Effector memory CD4-positive, alpha-beta T cell (primary cell): ENCODE measurements at regions not wholly inside any gene's neighbourhood (a gene's known extent, or its start where the extent isn't known, plus 50 kb on each side); places are given as distances from the start of the nearest gene placed in this dataset.
"Not testable (repeated sequence)": the region's sequence is repeated elsewhere in the genome, so short reads cannot be mapped to it uniquely, and the experiment has no call there.

Experiments
- DNase-seq, 3 donors: peaks; one replicate each; pipeline ENCODE4 v3.0.0-alpha.2; 2020
- H3K27ac ChIP-seq: 2 replicates; pipeline ENCODE4 v1.7.0; 2013; ENCODE audit warnings: mild to moderate bottlenecking, low read length, moderate library complexity; ENCODE audit not compliant: insufficient read depth, poor library complexity, severe bottlenecking
- H3K27me3 ChIP-seq: replicated peaks from 2 replicates; pipeline ENCODE4 v1.7.0; 2013; ENCODE audit warnings: mild to moderate bottlenecking, low read length; ENCODE audit not compliant: insufficient read depth, control insufficient read depth, poor library complexity, severe bottlenecking
- H3K36me3 ChIP-seq: 2 replicates; pipeline ENCODE4 v1.7.0; 2013; ENCODE audit warnings: mild to moderate bottlenecking, low read length, moderate library complexity; ENCODE audit not compliant: control insufficient read depth, insufficient read depth
- H3K4me1 ChIP-seq: 2 replicates; pipeline ENCODE4 v1.7.0; 2013; ENCODE audit warnings: low read length, mild to moderate bottlenecking; ENCODE audit not compliant: control insufficient read depth, insufficient read depth, poor library complexity, severe bottlenecking
- H3K4me3 ChIP-seq: 2 replicates; pipeline ENCODE4 v1.7.0; 2013; ENCODE audit warnings: low read length, low read depth, mild to moderate bottlenecking; ENCODE audit not compliant: insufficient read depth, poor library complexity, severe bottlenecking
- H3K9me3 ChIP-seq: 2 replicates; pipeline ENCODE4 v1.7.0; 2013; ENCODE audit warnings: mild to moderate bottlenecking, low read length, moderate library complexity; ENCODE audit not compliant: control insufficient read depth

GRCh38 chr3:94459167-94459566, 396.3 kb downstream of the NSUN3 start:
- H3K36me3 ChIP-seq, result no peaks in the 10 kb centered on the region
- H3K9me3 ChIP-seq, result no peaks in the 10 kb centered on the region
- H3K27me3 ChIP-seq, result no peaks in the 10 kb centered on the region
- no peak overlapping the region for H3K4me3 ChIP-seq
- DNase-seq, result no peak
- H3K4me1 ChIP-seq, result no peaks in the 10 kb centered on the region
- H3K27ac ChIP-seq, result no peak overlapping the region

- DNase-seq, result no peak
- Histone ChIP-seq H3K9me3 (no peaks in the 10 kb centered on the region), H3K27ac (no peak overlapping the region), H3K4me1 (no peaks in the 10 kb centered on the region), H3K36me3 (no peaks in the 10 kb centered on the region), H3K4me3 (no peak overlapping the region), H3K27me3 (no peaks in the 10 kb centered on the region)
Observed at GRCh38 chr3:94460931-94461330, 398.1 kb downstream of the NSUN3 start.

DNA sequence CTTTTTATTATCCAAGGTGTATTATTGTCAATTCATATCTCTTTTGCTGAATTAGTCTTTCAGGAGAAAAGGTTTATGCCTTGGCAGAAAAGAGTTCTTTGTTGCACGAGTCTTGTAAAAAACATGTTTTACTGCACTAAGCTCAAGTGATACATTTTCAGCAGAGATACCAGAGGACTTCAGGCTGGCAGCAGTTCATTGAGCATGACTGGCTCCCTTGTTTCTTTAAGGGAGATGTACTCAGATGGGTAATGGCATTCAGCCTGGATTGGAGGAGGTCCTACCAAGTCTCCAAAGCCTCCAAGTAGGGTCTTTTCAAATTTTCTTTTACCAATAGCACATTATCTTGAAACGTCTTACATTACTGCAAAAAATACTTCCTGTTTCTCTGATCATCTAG, 400.1 kb downstream of the NSUN3 start:
- DNase-seq, result no peak
- Histone ChIP-seq H3K9me3 (no peaks in the 10 kb centered on the region), H3K4me1 (no peaks in the 10 kb centered on the region), H3K27ac (no peak overlapping the region), H3K36me3 (no peaks in the 10 kb centered on the region), H3K4me3 (no peak overlapping the region), H3K27me3 (no peaks in the 10 kb centered on the region)

DNA sequence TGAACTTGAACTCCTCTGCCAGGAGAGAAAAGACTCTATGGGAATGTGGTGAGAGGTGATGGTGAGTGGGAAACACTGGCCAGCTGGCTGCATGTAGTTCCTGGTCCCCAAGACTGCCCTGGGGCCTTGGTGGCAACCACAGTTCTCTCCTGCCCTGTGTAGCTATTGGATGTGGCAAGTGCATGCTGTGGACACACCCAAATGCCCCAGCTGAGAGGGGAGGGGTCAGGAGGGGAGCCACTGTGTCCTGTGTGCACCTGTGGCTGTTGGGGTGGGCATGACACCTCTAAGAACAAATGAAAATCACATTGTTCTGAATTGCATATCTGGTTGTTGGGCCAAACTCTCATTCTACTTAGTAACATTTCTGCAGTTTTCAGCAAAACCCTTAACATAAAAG, 409.6 kb downstream of the NSUN3 start:
- Histone ChIP-seq H3K27ac (no peak overlapping the region), H3K9me3 (no peaks in the 10 kb centered on the region), H3K4me1 (no peaks in the 10 kb centered on the region), H3K27me3 (no peaks in the 10 kb centered on the region), H3K4me3 (no peak overlapping the region), H3K36me3 (no peaks in the 10 kb centered on the region)
- no peak for DNase-seq

DNA sequence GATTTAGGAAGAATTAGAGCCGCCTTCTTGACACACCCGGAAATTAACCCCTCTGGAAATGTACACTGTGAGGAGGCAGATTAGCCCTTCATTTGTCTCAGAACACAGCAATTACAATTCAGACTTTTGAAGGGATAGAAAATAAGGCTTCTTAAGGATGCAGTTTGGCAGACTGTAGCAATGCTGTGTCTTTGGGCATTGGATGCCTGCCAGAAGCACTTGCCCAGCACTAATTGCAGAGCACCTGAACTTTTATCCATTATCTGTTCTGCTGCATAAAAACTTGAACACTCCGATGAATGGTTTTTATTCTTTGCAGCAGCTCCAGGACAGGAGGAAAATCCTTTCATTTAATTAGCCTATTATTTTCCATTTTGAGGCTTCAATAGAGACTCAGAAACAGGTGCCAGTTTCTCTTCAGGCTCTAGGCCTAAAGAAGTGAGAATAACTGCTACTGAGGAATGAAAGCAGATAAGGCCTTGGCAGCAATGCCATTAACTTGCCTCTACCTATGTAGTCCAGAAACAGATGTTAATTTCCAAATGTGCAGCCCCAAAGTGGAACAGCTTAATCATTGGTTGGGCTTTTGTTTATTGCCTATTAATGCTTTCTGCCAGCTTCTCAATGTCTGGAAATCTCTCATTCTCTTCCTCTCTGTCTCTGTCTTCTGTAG, 418.5 kb downstream of the NSUN3 start:
- Histone ChIP-seq H3K4me1 (no peaks in the 10 kb centered on the region), H3K36me3 (no peaks in the 10 kb centered on the region), H3K9me3 (no peaks in the 10 kb centered on the region), H3K4me3 (no peak overlapping the region), H3K27ac (no peak overlapping the region), H3K27me3 (no peaks in the 10 kb centered on the region)
- DNase-seq, result no peak

DNA sequence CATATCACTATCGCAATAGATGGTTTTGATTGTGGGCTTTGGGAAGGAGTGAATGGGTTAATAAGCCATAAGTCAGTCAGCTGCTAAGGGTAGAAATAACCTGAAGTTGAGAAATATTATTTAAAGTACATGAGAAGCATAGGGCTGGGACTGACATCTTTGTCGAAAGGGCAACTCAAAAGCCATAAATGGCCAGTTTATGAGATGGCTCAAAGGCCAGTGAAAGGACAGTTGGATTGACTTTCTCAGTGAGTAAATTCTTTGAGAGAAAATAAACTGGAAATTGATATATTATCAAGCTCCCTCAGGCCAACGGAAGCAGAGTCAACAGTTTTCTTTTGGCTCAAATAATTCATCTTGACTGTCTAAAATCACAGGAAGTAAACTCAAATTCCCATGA, 419.8 kb downstream of the NSUN3 start:
- Histone ChIP-seq H3K27me3 (no peaks in the 10 kb centered on the region), H3K27ac (no peak overlapping the region), H3K4me3 (no peak overlapping the region), H3K9me3 (no peaks in the 10 kb centered on the region), H3K36me3 (no peaks in the 10 kb centered on the region), H3K4me1 (no peaks in the 10 kb centered on the region)
- DNase-seq, result no peak

GRCh38 chr3:94483403-94483802, 420.5 kb downstream of the NSUN3 start:
- H3K36me3 ChIP-seq, result no peaks in the 10 kb centered on the region
- no peaks in the 10 kb centered on the region for H3K27me3 ChIP-seq
- H3K4me1 ChIP-seq, result no peaks in the 10 kb centered on the region
- H3K4me3 ChIP-seq, result no peak overlapping the region
- no peak overlapping the region for H3K27ac ChIP-seq
- no peak for DNase-seq
- H3K9me3 ChIP-seq, result no peaks in the 10 kb centered on the region

- Histone ChIP-seq H3K9me3 (no peaks in the 10 kb centered on the region), H3K4me1 (no peaks in the 10 kb centered on the region), H3K4me3 (no peak overlapping the region), H3K27me3 (no peaks in the 10 kb centered on the region), H3K27ac (no peak overlapping the region), H3K36me3 (no peaks in the 10 kb centered on the region)
- DNase-seq, result no peak
Observed at GRCh38 chr3:94494992-94495391, 432.1 kb downstream of the NSUN3 start.

DNA sequence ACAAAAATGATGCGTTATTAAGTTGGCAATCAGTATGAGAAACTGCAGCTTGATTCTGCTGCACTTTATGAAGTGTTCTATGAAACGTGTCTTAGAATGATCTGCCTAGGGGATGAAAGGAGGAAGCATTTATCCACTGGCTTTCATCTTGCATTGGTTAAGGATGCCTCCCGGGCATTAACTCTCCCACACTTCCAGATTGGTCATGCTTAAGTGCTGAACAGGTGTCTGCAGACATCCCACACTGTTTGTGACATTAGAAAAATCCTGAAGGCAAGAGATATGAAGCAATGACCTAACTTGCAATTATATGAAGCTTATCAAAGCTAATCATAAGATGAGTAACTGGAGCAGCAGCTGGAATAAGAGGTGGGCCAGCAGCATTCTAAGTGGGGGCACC, 437.3 kb downstream of the NSUN3 start:
- H3K27ac ChIP-seq, result no peak overlapping the region
- no peaks in the 10 kb centered on the region for H3K36me3 ChIP-seq
- no peaks in the 10 kb centered on the region for H3K4me1 ChIP-seq
- no peak overlapping the region for H3K4me3 ChIP-seq
- H3K27me3 ChIP-seq, result no peaks in the 10 kb centered on the region
- H3K9me3 ChIP-seq, result no peaks in the 10 kb centered on the region
- DNase-seq, result no peak

GRCh38 chr3:94507354-94507753, 444.5 kb downstream of the NSUN3 start:
- not testable (repeated sequence) for H3K4me3 ChIP-seq, H3K36me3 ChIP-seq, H3K4me1 ChIP-seq, H3K27me3 ChIP-seq, H3K27ac ChIP-seq, H3K9me3 ChIP-seq, DNase-seq
